OCI-LY7 (cell line): ENCODE measurements at regions not wholly inside any gene's neighbourhood (a gene's known extent, or its start where the extent isn't known, plus 50 kb on each side); places are given as distances from the start of the nearest gene placed in this dataset.

Experiments used
- EZH2phosphoT487 ChIP-seq: fragments of 200-600 bp; sonication (generic); IDR thresholded peaks from 2 replicates; pipeline ENCODE4 v1.6.1; 2018; ENCODE audit warnings: low read depth, borderline replicate concordance, mild to moderate bottlenecking, mixed run types, antibody characterized with exemption, low read length, moderate library complexity, mixed read lengths
- TF ChIP-seq, protein P1 (sequence below): fragments of 200-600 bp; sonication (generic); conservative IDR thresholded peaks from 2 replicates; pipeline ENCODE4 v1.5.1; 2014; ENCODE audit warnings: mild to moderate bottlenecking, antibody characterized with exemption, low read length, moderate library complexity, mixed read lengths

GRCh38 chr10:3421537-3422257, 249.1 kb upstream of the PITRM1 start:
- TF ChIP-seq, protein P1, sequence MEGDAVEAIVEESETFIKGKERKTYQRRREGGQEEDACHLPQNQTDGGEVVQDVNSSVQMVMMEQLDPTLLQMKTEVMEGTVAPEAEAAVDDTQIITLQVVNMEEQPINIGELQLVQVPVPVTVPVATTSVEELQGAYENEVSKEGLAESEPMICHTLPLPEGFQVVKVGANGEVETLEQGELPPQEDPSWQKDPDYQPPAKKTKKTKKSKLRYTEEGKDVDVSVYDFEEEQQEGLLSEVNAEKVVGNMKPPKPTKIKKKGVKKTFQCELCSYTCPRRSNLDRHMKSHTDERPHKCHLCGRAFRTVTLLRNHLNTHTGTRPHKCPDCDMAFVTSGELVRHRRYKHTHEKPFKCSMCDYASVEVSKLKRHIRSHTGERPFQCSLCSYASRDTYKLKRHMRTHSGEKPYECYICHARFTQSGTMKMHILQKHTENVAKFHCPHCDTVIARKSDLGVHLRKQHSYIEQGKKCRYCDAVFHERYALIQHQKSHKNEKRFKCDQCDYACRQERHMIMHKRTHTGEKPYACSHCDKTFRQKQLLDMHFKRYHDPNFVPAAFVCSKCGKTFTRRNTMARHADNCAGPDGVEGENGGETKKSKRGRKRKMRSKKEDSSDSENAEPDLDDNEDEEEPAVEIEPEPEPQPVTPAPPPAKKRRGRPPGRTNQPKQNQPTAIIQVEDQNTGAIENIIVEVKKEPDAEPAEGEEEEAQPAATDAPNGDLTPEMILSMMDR, result no peak
- no peak for TF ChIP-seq EZH2phosphoT487
